Esophagus muscularis mucosa (tissue), 4 donors: ENCODE measurements at regions not wholly inside any gene's neighbourhood (a gene's known extent, or its start where the extent isn't known, plus 50 kb on each side); places are given as distances from the start of the nearest gene placed in this dataset.
A peak's percentile ranks its signal among the peaks of the same experiment; 100 is the strongest.

Experiments
- DNase-seq: peaks from one replicate; pipeline ENCODE4 v3.0.0-alpha.2; 2017; ENCODE audit errors: extremely low spot score
- H3K27ac ChIP-seq, 4 donors: fragments of 200-600 bp; sonication (generic); replicated peaks in 1 of 4; 1 replicate in 3 of 4; 2 replicates in 1 of 4; pipeline ENCODE4 v1.5.1; 2016 to 2019; ENCODE audit warnings: mild to moderate bottlenecking in 1 of 4
- H3K27me3 ChIP-seq, 4 donors: fragments of 200-600 bp; sonication (generic); one replicate each; pipeline versions ENCODE4 v1.5.1 to v1.6.0; 2016 to 2019
- H3K36me3 ChIP-seq, 4 donors: fragments of 200-600 bp; sonication (generic); one replicate each; pipeline ENCODE4 v1.5.1; 2016 to 2019
- H3K4me1 ChIP-seq, 4 donors: fragments of 200-600 bp; sonication (generic); one replicate each; pipeline ENCODE4 v1.5.1; 2016 to 2019
- H3K4me3 ChIP-seq, 4 donors: fragments of 200-600 bp; sonication (generic); 1 replicate in 2 of 4; 2 replicates in 2 of 4; pipeline ENCODE4 v1.5.1; 2016 to 2019; ENCODE audit warnings: mild to moderate bottlenecking in 4 of 4, moderate library complexity in 1 of 4
- H3K9me3 ChIP-seq, 4 donors: fragments of 200-600 bp; sonication (generic); 1 replicate in 3 of 4; 2 replicates in 1 of 4; pipeline ENCODE4 v1.5.1; 2016 to 2019
- CTCF ChIP-seq, 3 experiments: fragments of 200-600 bp in 2 of 3; fragments of 450-650 bp in 1 of 3; sonication (generic) in 2 of 3; IDR thresholded peaks; one replicate each; pipeline ENCODE4 v1.5.1; 2017 to 2019; ENCODE audit warnings: antibody characterized with exemption in 3 of 3, mild to moderate bottlenecking in 2 of 3, moderate library complexity in 1 of 3
- EP300 ChIP-seq: sonication (generic); formaldehyde crosslinking; IDR thresholded peaks from one replicate; pipeline ENCODE4 v1.6.1; 2017; ENCODE audit warnings: antibody characterized with exemption
- POLR2A ChIP-seq: fragments of 450-650 bp; IDR thresholded peaks from one replicate; pipeline ENCODE4 v1.6.1; 2017; ENCODE audit warnings: antibody characterized with exemption, moderate library complexity, mild to moderate bottlenecking, low read depth
- POLR2AphosphoS5 ChIP-seq, 2 donors: sonication (generic); formaldehyde crosslinking; IDR thresholded peaks; one replicate each; pipeline ENCODE4 v1.6.1; 2017; ENCODE audit warnings: antibody characterized with exemption in 2 of 2
- WGBS: methylation state at CpG from one replicate; pipeline ENCODE4 v1.1.5; 2018; 5-methylcytosine and 5-hydroxymethylcytosine counted together
- intact Hi-C: fragments of 100-400 bp; cut with DNase I; formaldehyde crosslinking; loops from one replicate; pipeline ENCODE4 v1.15.1; 2023

- H3K4me3 ChIP-seq: no peak overlapping the region
- TF ChIP-seq CTCF (IDR thresholded peaks at IDR 0.05): no peak
- TF ChIP-seq EP300: no peak
- TF ChIP-seq POLR2AphosphoS5 (IDR thresholded peaks at IDR 0.05): no peak
- TF ChIP-seq POLR2A: no peak
- H3K27me3 ChIP-seq: no peaks in the 10 kb centered on the region
- intact Hi-C loops: no loop called here
- H3K4me1 ChIP-seq: peaks cover 6 to 16% (median 10%) of the 10 kb centered on the region in 4 donors
- DNase-seq: no peak
- H3K9me3 ChIP-seq: no peaks in the 10 kb centered on the region
- H3K36me3 ChIP-seq: no peaks in the 10 kb centered on the region
- H3K27ac ChIP-seq: no peak overlapping the region
- WGBS: 62% methylated on average over 7 of the region's 7 CpGs
Measured at GRCh38 chr7:106731646-106732444, 70.9 kb upstream of the CCDC71L start.

- Histone ChIP-seq H3K36me3 (no peaks in the 10 kb centered on the region), H3K4me3 (no peak overlapping the region), H3K9me3 (no peaks in the 10 kb centered on the region), H3K27ac (no peak overlapping the region), H3K27me3 (no peaks in the 10 kb centered on the region), H3K4me1 (peaks cover 7 to 18% (median 13%) of the 10 kb centered on the region in 4 donors)
- TF ChIP-seq EP300 (no peak), CTCF (IDR thresholded peaks at IDR 0.05) (no peak), POLR2A (no peak), POLR2AphosphoS5 (IDR thresholded peaks at IDR 0.05) (no peak)
- no peak for DNase-seq
- intact Hi-C loops: loop anchor here (2.0 to 5.0 kb wide), 3 partner anchors 75 to 558 kb away; partner anchors contain the start of gene CCDC71L
- WGBS: 89% methylated on average over 1 of the region's 1 CpG
Measured at GRCh38 chr7:106735637-106736036, 74.7 kb upstream of the CCDC71L start.

GRCh38 chr7:106736123-106736507 lies 75.2 kb upstream of the CCDC71L start:
- 90% methylated on average over 3 of the region's 3 CpGs for WGBS
- no peaks in the 10 kb centered on the region for H3K9me3 ChIP-seq
- H3K4me3 ChIP-seq: no peak overlapping the region
- peaks cover 7 to 18% (median 13%) of the 10 kb centered on the region in 4 donors for H3K4me1 ChIP-seq
- no peak for TF ChIP-seq POLR2AphosphoS5 (IDR thresholded peaks at IDR 0.05)
- no peak for TF ChIP-seq CTCF (IDR thresholded peaks at IDR 0.05)
- TF ChIP-seq EP300: no peak
- no peak for TF ChIP-seq POLR2A
- intact Hi-C loops: loop anchor here (2.0 to 5.0 kb wide), 3 partner anchors 75 to 559 kb away; partner anchors contain the start of gene CCDC71L
- DNase-seq: no peak
- H3K27me3 ChIP-seq: no peaks in the 10 kb centered on the region
- H3K36me3 ChIP-seq: no peaks in the 10 kb centered on the region
- H3K27ac ChIP-seq: no peak overlapping the region

GRCh38 chr7:106736508-106737201 lies 75.7 kb upstream of the CCDC71L start:
- H3K36me3 ChIP-seq: no peaks in the 10 kb centered on the region
- no peaks in the 10 kb centered on the region for H3K9me3 ChIP-seq
- H3K4me1 ChIP-seq: peaks cover 7 to 16% (median 11%) of the 10 kb centered on the region in 4 donors
- no peak for DNase-seq
- H3K27ac ChIP-seq: no peak overlapping the region
- TF ChIP-seq EP300 (no peak), POLR2A (no peak), CTCF (IDR thresholded peaks at IDR 0.05) (peak; percentile 55 to 73 (median 61)), POLR2AphosphoS5 (IDR thresholded peaks at IDR 0.05) (peak in 1 of 2 donors; percentile 9)
- no peak overlapping the region for H3K4me3 ChIP-seq
- intact Hi-C loops: loop anchor here (2.0 to 5.0 kb wide), 3 partner anchors 76 to 559 kb away; partner anchors contain the start of gene CCDC71L
- no peaks in the 10 kb centered on the region for H3K27me3 ChIP-seq
- WGBS: 42% methylated on average over 5 of the region's 5 CpGs
